ENCODE measurements at regions not wholly inside any gene's neighbourhood (a gene's known extent, or its start where the extent isn't known, plus 50 kb on each side); places are given as distances from the start of the nearest gene placed in this dataset.

DNA sequence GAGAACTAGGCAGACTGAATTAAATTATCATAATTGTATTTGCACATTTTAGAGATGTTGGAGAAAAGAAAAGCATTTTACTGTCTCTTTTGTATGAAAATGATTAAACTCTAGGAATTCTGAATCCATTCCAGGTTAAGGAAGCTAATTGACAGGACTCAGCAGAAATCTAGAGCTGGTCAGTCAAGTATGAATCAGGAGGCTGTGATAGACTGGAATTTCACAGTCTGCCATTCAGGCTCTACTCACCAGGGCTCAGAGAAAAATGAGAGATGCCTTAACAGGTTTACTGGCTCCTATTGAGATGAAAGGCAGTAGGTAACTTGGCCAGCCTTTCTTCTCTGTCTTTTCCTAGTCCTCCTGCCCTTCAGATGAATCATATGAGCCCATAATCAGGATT, 693.9 kb upstream of the CHORDC1 start:
- TF ChIP-seq, protein P1, sequence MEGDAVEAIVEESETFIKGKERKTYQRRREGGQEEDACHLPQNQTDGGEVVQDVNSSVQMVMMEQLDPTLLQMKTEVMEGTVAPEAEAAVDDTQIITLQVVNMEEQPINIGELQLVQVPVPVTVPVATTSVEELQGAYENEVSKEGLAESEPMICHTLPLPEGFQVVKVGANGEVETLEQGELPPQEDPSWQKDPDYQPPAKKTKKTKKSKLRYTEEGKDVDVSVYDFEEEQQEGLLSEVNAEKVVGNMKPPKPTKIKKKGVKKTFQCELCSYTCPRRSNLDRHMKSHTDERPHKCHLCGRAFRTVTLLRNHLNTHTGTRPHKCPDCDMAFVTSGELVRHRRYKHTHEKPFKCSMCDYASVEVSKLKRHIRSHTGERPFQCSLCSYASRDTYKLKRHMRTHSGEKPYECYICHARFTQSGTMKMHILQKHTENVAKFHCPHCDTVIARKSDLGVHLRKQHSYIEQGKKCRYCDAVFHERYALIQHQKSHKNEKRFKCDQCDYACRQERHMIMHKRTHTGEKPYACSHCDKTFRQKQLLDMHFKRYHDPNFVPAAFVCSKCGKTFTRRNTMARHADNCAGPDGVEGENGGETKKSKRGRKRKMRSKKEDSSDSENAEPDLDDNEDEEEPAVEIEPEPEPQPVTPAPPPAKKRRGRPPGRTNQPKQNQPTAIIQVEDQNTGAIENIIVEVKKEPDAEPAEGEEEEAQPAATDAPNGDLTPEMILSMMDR (IDR thresholded peaks at IDR 0.05): no peak
- TF ChIP-seq, protein P2, sequence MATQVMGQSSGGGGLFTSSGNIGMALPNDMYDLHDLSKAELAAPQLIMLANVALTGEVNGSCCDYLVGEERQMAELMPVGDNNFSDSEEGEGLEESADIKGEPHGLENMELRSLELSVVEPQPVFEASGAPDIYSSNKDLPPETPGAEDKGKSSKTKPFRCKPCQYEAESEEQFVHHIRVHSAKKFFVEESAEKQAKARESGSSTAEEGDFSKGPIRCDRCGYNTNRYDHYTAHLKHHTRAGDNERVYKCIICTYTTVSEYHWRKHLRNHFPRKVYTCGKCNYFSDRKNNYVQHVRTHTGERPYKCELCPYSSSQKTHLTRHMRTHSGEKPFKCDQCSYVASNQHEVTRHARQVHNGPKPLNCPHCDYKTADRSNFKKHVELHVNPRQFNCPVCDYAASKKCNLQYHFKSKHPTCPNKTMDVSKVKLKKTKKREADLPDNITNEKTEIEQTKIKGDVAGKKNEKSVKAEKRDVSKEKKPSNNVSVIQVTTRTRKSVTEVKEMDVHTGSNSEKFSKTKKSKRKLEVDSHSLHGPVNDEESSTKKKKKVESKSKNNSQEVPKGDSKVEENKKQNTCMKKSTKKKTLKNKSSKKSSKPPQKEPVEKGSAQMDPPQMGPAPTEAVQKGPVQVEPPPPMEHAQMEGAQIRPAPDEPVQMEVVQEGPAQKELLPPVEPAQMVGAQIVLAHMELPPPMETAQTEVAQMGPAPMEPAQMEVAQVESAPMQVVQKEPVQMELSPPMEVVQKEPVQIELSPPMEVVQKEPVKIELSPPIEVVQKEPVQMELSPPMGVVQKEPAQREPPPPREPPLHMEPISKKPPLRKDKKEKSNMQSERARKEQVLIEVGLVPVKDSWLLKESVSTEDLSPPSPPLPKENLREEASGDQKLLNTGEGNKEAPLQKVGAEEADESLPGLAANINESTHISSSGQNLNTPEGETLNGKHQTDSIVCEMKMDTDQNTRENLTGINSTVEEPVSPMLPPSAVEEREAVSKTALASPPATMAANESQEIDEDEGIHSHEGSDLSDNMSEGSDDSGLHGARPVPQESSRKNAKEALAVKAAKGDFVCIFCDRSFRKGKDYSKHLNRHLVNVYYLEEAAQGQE (IDR thresholded peaks at IDR 0.05; ENCODE audit: insufficient read depth in 1 of 2, low read depth in 2 of 2, low read length in 1 of 2): no peak
- TF ChIP-seq SIN3A (IDR thresholded peaks at IDR 0.05; ENCODE audit: borderline replicate concordance, insufficient read depth, low read depth, low read length): no peak
- no peak for TF ChIP-seq POLR2AphosphoS5 (IDR thresholded peaks at IDR 0.05; ENCODE audit: low read depth, low read length)
- TF ChIP-seq TCF7L2 (IDR thresholded peaks at IDR 0.05; ENCODE audit: low read depth, low read length): no peak
